Activated effector memory CD4-positive, alpha-beta T cell treated with Interleukin-2 at 50 U/mL for 16 hours (primary cell): ENCODE measurements at regions not wholly inside any gene's neighbourhood (a gene's known extent, or its start where the extent isn't known, plus 50 kb on each side); places are given as distances from the start of the nearest gene placed in this dataset.

Experiments
- DNase-seq: peaks from one replicate; pipeline ENCODE4 v3.0.0-alpha.2; 2020

DNA sequence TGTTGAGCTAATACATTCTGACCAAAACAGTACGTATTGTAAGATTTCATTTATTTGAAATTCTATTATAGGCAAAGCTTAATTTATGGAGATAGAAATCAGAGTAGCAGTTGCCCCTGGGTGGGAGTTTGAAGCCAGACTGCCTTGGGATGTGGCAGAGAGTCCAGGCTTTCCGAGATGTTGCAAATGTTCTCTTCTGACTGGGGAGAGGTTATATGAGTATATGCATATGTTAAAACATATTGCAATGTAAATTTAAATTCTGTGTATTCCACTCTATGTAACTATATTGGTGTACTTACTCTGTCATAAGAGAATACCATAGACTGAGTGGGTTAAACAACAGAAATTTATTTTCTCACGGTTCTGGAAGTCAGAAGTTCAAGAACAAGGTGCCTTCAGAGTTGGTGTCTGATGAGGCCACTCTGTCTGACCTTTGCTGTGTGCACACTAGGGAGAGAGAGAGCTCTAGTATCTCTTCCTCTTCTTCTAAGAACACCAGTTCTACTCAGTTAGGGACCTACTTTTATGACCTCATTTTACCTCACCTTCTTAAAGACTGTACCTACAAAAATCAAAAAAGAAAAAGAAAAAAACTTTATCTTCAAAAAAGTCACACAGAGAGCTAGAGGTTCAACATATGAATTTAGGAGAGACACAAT lies 299.3 kb upstream of the HS3ST1 start:
- no peak for DNase-seq

- no peak for DNase-seq
Observed at GRCh38 chr4:11724731-11725130, 296.0 kb upstream of the HS3ST1 start.

GRCh38 chr4:11722223-11722622 lies 293.5 kb upstream of the HS3ST1 start:
- DNase-seq: no peak

GRCh38 chr4:11720292-11720691 lies 291.6 kb upstream of the HS3ST1 start:
- no peak for DNase-seq

GRCh38 chr4:11719879-11720278 lies 291.2 kb upstream of the HS3ST1 start:
- no peak for DNase-seq

DNA sequence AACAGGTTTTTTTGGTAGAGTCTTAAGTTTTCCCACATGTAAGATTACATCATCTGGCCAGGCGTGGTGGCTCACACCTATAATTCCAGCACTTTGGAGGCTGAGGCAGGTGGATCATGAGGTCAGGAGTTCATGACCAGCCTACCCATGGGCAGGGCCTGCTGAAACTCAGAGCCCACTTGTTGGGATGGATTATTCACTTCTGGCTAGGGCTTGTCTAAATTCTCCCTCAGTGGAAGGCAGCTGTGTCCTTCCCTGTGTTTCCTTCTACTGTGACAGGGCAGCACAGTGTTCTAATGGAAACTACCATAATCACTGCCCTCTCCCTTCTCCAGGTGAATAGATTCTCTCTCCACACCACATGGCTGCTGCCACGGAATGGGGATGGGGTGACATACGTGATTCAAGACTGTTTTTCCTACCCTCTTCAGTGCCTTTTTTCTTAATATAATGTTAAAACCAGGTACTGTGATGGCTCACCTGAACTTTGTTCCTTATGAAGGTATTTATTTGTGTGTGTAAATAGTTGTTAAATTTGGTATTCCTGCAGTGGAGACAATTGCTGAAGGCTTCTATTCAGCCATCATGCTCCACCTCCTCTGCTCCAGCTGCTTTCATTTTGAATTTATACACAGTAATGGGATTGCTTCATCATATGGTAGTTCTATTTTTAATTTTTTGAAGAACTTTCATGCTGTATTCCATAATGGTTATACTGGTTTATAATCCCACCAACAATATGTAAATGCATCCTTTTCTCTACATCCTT lies 287.2 kb upstream of the HS3ST1 start:
- DNase-seq: no peak

DNA sequence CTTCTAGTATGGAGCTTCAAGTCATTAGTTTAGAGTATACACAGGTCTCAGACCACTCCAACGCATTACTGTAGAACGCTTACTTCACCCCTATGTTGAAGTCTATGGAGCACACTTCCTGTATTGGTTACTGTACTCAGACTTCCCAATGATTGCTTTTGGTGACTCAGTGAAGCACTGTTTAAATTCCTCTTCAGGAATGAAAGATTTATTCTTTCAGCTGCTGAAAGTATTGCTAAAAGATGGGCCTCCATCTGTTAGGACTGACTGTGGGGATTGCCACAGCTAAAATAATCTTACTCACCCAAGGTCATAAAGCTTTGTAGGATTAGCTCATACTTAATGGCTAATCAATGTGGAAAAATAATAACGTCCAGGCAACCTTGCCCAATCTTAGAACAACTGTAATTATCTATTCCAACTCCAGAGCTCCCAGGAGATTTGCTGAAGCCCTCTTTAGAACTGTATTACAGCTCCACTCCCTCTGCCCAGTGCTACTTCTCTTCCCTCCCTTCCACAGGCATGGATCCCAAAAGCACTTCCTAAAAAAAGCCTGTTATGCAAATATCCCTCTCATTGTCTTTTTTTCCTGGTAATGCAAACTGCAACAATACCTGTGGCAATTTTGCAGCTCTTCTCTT lies 281.9 kb upstream of the HS3ST1 start:
- no peak for DNase-seq

DNA sequence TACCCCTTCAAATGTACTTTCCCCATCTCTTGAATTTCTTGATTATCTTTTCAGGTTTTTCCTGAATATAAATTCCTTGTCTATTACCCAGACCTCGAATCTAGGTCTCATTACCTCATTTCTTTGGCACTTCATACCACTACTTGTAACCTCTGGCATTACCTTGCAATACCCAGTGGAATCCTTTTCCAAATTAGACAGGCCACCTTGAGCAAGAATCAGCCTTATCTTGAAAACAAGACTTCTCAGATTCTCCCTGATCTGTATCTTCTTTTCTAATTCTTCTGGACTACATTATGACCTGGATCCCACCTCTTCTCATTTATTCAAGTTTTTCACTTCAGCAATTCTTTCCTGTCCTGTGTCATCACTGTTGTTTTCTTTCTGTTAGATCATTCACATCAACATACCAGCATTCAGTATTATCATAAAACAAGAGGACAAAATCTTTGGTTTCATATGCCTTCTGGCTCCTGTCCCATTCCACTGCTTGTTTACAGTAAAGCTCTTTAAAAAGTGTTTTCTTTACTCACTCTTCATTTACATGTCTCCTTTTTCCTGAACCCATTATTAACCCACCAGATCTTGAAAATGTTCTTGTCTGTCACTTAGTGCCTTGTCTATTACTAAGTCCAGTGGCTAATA lies 275.6 kb upstream of the HS3ST1 start:
- no peak for DNase-seq

DNA sequence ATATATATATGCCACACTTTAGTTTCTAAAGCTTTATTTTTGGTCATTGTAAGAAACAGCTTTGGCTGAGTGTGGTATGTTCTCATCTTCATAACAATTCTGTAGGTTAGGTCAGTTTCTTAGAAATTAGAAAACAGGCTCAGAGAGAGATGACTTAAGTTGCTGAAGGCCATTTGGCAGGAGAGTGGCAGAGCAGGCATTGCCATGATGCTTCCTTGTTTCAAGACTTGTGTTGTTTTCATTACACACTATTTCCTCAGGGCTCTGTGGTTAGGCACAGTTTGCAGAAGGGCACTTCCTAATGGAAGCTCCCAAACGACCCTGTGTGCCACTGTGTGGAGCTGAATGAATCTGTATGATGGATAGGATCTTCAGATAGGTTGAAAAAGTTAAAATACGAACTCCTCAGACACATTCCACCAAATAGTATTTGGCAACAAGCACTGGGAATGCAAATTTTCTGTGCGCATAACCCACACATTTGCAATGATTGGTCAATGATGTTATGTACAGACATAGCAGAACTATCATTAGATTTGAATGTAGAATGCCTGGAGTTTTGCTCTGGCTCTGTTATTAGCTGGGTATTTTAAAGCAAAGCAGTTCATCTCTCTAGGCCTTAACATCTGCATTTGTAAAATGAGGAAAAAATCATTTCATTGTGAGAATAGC lies 274.3 kb upstream of the HS3ST1 start:
- no peak for DNase-seq

DNA sequence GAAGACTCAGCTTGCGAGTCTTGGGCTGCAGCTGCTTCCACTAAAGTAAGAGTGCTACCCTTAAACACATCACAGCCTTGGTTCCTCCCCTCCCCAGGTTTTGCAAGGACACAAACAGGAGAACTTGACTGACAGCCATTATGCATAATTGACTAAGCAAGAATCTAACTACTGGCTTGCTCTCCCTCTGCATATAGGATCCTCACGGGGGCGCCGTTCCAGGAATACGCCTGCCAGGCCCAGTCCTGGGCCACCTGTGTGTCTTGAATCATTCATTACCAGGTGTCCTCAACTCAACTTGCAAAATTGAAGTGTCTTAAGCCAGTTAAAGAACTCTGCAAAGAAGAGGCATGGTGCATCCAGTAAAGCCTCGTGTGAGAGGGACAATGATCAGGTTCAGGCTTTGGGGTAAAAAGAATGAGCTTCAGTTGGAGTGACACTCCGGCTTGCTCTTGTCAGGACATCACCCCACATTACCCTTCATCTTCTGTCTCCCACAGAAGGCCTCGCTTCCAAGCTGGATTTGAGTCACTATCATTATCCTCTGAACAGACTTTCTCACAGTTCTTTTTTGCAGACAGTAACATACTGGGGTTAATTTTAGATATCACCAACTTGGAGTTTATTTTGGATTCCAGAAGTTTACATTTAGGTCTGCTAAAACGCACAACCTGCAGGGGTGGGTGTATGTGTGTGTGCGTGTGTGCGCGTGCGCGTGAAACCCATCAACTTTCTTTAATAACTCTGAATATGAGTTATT lies 273.5 kb upstream of the HS3ST1 start:
- DNase-seq: no peak

DNA sequence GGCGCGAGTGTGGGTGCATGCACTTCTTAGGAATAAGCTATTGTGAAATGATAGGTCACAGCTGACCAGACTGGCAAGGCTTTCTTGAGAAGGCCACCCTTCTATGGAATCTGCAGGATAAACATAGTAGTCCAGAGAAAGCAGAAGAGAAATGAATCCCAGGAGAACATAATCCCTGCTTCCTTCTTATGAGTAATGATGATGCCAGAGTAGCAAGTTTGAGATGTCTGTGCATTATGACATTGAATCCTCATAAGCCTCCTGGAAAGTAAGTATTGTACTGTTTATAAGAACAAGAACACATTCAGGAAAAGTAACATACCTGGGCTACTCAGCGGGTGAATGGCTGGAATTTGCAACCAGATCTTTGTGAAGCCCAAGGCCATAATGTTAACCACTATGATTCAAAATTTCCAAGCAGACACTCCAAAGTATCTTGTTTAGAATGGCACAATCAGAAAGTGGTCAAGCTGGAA lies 272.1 kb upstream of the HS3ST1 start:
- no peak for DNase-seq

DNA sequence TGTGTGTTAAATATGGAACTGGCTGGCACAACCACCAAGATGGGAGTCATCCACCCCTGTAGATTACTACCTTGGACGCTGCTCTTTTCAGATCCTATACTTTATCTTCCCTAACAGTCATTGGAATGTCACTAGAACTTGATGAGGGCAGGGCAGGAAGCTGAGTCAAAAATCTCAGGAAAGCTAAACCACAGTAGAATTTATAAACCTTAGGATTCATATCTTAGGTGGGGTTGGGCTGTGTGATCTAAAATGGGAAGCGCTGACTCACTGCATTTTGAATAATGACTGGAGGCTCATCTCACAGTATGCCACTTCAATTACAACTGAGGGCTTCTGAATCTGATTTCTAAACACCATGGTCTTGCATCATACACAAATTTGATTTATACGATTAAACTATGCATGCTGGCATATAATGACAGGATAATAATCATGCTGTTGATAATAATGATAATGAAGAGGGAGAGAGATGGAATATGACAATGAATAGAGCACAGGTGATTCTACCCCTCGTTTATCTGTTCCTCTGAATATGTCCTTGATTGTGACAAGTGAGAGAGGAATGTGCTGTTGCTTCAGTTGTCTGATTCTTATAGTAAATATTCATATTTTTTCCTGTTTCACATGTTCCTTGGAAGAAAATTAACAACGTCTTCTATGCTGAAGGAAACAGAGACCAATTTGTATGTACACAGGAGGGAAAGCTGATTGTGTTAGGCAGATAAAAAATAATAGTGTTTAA lies 270.3 kb upstream of the HS3ST1 start:
- no peak for DNase-seq

DNA sequence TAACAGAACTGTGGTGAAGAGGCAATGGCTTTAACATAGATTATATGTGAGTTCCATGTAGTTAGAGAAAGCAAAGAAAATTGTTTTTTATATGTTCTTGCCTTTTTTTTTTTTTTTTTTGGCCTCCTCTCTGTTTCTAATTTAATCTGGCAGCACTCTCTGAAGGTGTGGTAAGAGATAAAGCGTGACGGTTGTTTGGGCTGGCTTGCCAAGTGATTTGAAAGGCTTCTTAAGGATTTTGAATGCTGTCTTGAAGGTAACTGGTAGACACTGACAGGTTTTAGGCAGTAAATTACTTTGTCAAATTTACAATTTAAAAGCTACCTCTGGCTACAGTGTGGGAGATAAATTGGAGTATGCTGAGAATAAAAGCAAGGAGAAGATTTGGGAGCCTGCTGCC lies 269.3 kb upstream of the HS3ST1 start:
- DNase-seq: no peak

DNA sequence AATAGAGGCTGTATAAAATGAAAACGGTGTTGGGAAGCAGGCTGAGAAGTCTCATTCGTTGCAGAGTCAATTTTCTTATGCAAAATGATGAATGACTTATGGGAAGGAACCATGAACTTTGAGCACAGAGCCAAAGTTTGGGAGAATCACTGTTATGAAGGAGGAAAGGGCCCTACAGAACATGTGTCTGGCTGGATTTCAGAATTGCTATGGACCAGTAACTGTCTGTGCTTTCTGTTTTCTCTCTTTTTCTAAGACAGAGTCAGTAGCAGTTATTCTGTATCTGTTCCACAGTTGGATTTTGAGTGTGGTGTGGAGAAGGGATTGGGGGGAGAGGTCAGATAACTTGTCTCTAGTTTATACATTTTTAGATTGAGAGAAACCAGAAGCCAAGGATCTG lies 265.0 kb upstream of the HS3ST1 start:
- no peak for DNase-seq

- DNase-seq: no peak
Observed at GRCh38 chr4:11691236-11691635, 262.5 kb upstream of the HS3ST1 start.

DNA sequence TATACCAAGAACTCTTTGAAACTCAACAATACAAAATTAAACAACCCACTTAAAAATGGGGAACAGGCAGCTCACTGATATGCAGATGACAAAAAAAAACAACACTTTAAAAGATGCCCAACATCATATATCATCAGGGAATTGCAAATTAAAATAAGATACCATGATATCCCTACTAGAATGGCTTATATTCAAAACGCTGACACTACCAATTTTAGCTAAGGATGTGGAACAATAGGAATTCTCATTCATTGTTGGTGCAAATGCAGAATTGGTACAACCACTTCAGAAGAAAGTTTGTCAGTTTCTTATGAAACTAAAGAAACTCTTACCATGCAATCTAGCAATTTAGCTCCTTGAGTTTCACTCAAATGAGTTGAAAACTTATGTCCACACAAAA lies 259.0 kb upstream of the HS3ST1 start:
- no peak for DNase-seq

- no peak for DNase-seq
Observed at GRCh38 chr4:11685481-11685880, 256.8 kb upstream of the HS3ST1 start.

GRCh38 chr4:11675051-11675800 lies 246.5 kb upstream of the HS3ST1 start:
- DNase-seq: no peak

DNA sequence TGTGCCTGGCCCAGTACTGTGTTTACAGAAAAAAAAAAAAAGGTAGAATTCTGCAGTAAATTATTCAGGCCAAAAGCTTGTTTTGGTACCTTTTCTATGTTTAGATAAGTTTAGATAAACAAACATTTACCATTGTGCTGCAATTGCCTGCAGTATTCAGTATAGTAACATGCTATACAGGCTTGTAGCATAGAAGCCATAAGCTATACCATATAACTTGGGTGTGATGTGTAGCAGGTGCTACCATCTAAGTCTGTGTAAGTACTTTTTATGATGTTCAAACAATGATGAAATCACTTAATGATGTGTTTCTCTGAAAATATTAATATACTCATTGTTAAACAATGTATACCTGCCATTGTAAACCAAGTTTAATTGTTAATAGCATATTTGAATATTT lies 241.6 kb upstream of the HS3ST1 start:
- no peak for DNase-seq

DNA sequence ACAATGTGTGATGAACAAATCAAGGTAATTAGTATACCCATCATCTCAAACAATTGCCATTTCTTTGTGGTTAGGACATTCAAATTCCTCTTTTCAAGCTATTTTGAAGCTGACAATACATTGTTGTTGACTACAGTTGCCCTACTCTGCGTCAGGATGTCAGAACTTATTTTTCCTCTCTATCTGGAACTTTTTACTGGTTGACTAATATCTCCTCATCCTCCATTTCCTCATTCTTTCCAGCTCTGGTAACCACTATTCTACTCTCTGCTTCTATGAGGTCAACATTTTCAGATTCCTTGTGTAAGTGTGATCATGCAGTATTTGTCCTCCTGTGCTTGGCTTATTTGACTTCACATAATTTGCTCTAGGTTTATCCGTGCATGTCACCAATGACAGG lies 240.5 kb upstream of the HS3ST1 start:
- no peak for DNase-seq

DNA sequence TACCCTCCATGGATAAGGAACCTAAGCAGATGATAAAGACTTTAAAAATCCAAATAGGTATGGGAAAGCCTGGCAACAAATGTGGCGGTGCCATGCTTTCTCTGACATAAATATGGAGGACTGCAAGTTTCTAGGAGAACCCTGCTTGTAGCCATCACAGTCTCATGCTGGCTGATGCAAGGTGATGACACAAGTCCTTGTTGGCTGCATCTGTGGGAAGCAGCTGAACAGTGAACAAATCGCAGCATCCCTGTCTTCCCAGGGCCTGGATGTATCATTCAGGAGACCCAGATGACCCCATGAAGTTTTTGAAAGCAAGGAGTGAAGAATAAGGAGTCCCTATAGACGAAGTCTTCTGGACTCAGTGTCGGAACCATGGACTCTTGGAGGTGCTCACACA lies 234.4 kb upstream of the HS3ST1 start:
- no peak for DNase-seq
